Mesenchymal stem cell (in vitro differentiated cells and primary cell): ENCODE measurements at regions not wholly inside any gene's neighbourhood (a gene's known extent, or its start where the extent isn't known, plus 50 kb on each side); places are given as distances from the start of the nearest gene placed in this dataset.

Experiments
- DNase-seq: peaks from one replicate; pipeline ENCODE4 v3.0.0-alpha.2; 2013
- H2AFZ ChIP-seq: one replicate; pipeline ENCODE4 v1.6.1; 2013; ENCODE audit warnings: low read depth, mild to moderate bottlenecking, control low read depth, inconsistent platforms, low read length, moderate library complexity
- H2AK5ac ChIP-seq: 2 replicates; pipeline ENCODE4 v1.6.1; 2013; ENCODE audit warnings: low read length, moderate library complexity, mild to moderate bottlenecking, inconsistent platforms; ENCODE audit not compliant: severe bottlenecking
- H2BK120ac ChIP-seq: one replicate; pipeline ENCODE4 v1.6.1; 2013; ENCODE audit warnings: low read depth, mild to moderate bottlenecking, inconsistent platforms, low read length, moderate library complexity
- H2BK12ac ChIP-seq, 2 experiments: one replicate each; pipeline ENCODE4 v1.6.1; 2013; ENCODE audit warnings: inconsistent platforms in 2 of 2, low read length in 2 of 2, mild to moderate bottlenecking in 2 of 2, moderate library complexity in 2 of 2, control low read depth in 1 of 2
- H2BK15ac ChIP-seq: one replicate; pipeline ENCODE4 v1.6.1; 2013; ENCODE audit warnings: mild to moderate bottlenecking, low read depth, inconsistent platforms; ENCODE audit not compliant: poor library complexity, severe bottlenecking
- H2BK5ac ChIP-seq: 2 replicates; pipeline ENCODE4 v1.6.1; 2013; ENCODE audit warnings: low read depth, mild to moderate bottlenecking, low read length, control low read depth, inconsistent platforms; ENCODE audit not compliant: poor library complexity, severe bottlenecking
- H3K14ac ChIP-seq, 2 experiments: one replicate each; pipeline ENCODE4 v1.6.1; 2013; ENCODE audit warnings: inconsistent platforms in 2 of 2, low read length in 2 of 2, control low read depth in 1 of 2, mild to moderate bottlenecking in 1 of 2, moderate library complexity in 1 of 2
- H3K18ac ChIP-seq, 2 experiments: one replicate each; pipeline ENCODE4 v1.6.1; 2013; ENCODE audit warnings: inconsistent platforms in 2 of 2, low read length in 2 of 2, control low read depth in 1 of 2, low read depth in 1 of 2, mild to moderate bottlenecking in 1 of 2
- H3K23ac ChIP-seq, 2 experiments: one replicate each; pipeline ENCODE4 v1.6.1; 2013; ENCODE audit warnings: inconsistent platforms in 2 of 2, low read length in 2 of 2, mild to moderate bottlenecking in 2 of 2, moderate library complexity in 2 of 2, control low read depth in 1 of 2
- H3K27ac ChIP-seq: 2 replicates; pipeline ENCODE4 v1.5.1; 2013; ENCODE audit warnings: mild to moderate bottlenecking, moderate library complexity, low read length, control low read depth, inconsistent platforms; ENCODE audit not compliant: poor library complexity, severe bottlenecking
- H3K27me3 ChIP-seq, 2 experiments: 2 replicates each; pipeline versions ENCODE4 v1.6.1 to v1.7.0; 2013; ENCODE audit warnings: low read length in 2 of 2, mild to moderate bottlenecking in 2 of 2, moderate library complexity in 2 of 2, control low read depth in 1 of 2, inconsistent platforms in 1 of 2; ENCODE audit not compliant: control insufficient read depth in 1 of 2, insufficient read depth in 1 of 2
- H3K36me3 ChIP-seq, 2 experiments: 2 replicates each; pipeline versions ENCODE4 v1.6.1 to v1.7.0; 2013; ENCODE audit warnings: low read length in 2 of 2, control low read depth in 1 of 2, inconsistent platforms in 1 of 2, low read depth in 1 of 2, mild to moderate bottlenecking in 1 of 2; ENCODE audit not compliant: insufficient read depth in 2 of 2, control insufficient read depth in 1 of 2
- H3K4ac ChIP-seq, 2 experiments: one replicate each; pipeline ENCODE4 v1.6.1; 2013; ENCODE audit warnings: inconsistent platforms in 2 of 2, low read length in 2 of 2, mild to moderate bottlenecking in 2 of 2, moderate library complexity in 2 of 2, control low read depth in 1 of 2, low read depth in 1 of 2
- H3K4me1 ChIP-seq: 2 replicates; pipeline ENCODE4 v1.6.1; 2013; ENCODE audit warnings: low read depth, low read length, control low read depth; ENCODE audit not compliant: control insufficient read depth, insufficient read depth
- H3K4me2 ChIP-seq: 2 replicates; pipeline ENCODE4 v1.6.1; 2013; ENCODE audit warnings: low read length, mild to moderate bottlenecking, inconsistent platforms; ENCODE audit not compliant: poor library complexity, severe bottlenecking
- H3K4me3 ChIP-seq, 2 experiments: 2 replicates each; pipeline versions ENCODE4 v1.5.1 to v1.7.0; 2013; ENCODE audit warnings: low read length in 2 of 2, mild to moderate bottlenecking in 2 of 2, control low read depth in 1 of 2, low read depth in 1 of 2; ENCODE audit not compliant: insufficient read depth in 1 of 2
- H3K79me1 ChIP-seq: replicated peaks from 2 replicates; pipeline ENCODE4 v1.6.1; 2013; ENCODE audit warnings: mild to moderate bottlenecking, control low read depth, low read length, inconsistent platforms; ENCODE audit not compliant: poor library complexity, severe bottlenecking
- H3K9ac ChIP-seq: 2 replicates; pipeline ENCODE4 v1.7.0; 2013; ENCODE audit warnings: mild to moderate bottlenecking, low read length, moderate library complexity
- H3K9me3 ChIP-seq: 2 replicates; pipeline ENCODE4 v1.7.0; 2013; ENCODE audit warnings: mild to moderate bottlenecking, low read length; ENCODE audit not compliant: control insufficient read depth
- H4K8ac ChIP-seq: one replicate; pipeline ENCODE4 v1.6.1; 2013; ENCODE audit warnings: inconsistent platforms, mild to moderate bottlenecking, low read length, moderate library complexity
- H4K91ac ChIP-seq: one replicate; pipeline ENCODE4 v1.6.1; 2013; ENCODE audit warnings: mild to moderate bottlenecking, low read length, inconsistent platforms
- WGBS: methylation state at CpG from one replicate; pipeline ENCODE4 v1.1.7; 2013; ENCODE audit warnings: mixed read lengths; 5-methylcytosine and 5-hydroxymethylcytosine counted together

GRCh38 chr4:28373191-28373590, 1512.5 kb downstream of the STIM2 start:
- Histone ChIP-seq H3K4me3 (no peak overlapping the region), H3K9me3 (no peaks in the 10 kb centered on the region), H3K27ac (no peak overlapping the region), H2BK15ac (no peak overlapping the region), H3K27me3 (no peaks in the 10 kb centered on the region), H2BK12ac (no peak overlapping the region), H3K4ac (no peak overlapping the region), H2AK5ac (no peak overlapping the region), H3K9ac (no peak overlapping the region), H4K91ac (no peak overlapping the region), H3K18ac (no peak overlapping the region), H3K4me1 (no peaks in the 10 kb centered on the region), H3K23ac (no peak overlapping the region), H3K14ac (no peak overlapping the region), H3K4me2 (no peak overlapping the region), H2BK120ac (no peak overlapping the region), H2AFZ (no peak overlapping the region), H4K8ac (no peak overlapping the region), H3K36me3 (no peaks in the 10 kb centered on the region), H2BK5ac (no peak overlapping the region), H3K79me1 (no peaks in the 10 kb centered on the region)
- DNase-seq = no peak

DNA sequence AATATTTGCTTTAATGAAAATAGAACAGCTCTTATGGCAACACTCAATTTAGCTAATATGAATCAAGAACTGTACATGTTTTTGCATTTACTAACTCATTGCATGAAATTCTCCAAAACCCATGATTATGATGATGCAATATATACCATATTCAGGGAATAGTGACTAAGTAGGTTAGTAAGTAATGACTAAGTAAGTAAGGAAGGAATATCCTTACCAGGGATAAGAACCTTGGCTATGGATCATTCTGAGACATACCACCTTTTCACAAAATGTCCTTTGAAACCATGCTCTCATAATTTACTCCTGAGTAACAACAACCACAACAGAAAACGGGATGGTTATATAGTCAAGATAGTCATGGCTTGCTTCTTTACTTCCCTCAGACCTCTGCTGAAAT, 1513.0 kb downstream of the STIM2 start:
- no peak overlapping the region for H3K9ac ChIP-seq
- H2AK5ac ChIP-seq = no peak overlapping the region
- H2AFZ ChIP-seq = no peak overlapping the region
- no peak overlapping the region for H3K18ac ChIP-seq
- H3K9me3 ChIP-seq = no peaks in the 10 kb centered on the region
- H3K4me3 ChIP-seq = no peak overlapping the region
- H4K91ac ChIP-seq = no peak overlapping the region
- no peak overlapping the region for H2BK12ac ChIP-seq
- H3K27me3 ChIP-seq = no peaks in the 10 kb centered on the region
- no peak overlapping the region for H3K27ac ChIP-seq
- H3K4ac ChIP-seq = no peak overlapping the region
- no peak overlapping the region for H2BK5ac ChIP-seq
- no peak overlapping the region for H3K14ac ChIP-seq
- H4K8ac ChIP-seq = no peak overlapping the region
- H3K36me3 ChIP-seq = no peaks in the 10 kb centered on the region
- H2BK15ac ChIP-seq = no peak overlapping the region
- H2BK120ac ChIP-seq = no peak overlapping the region
- no peak overlapping the region for H3K4me2 ChIP-seq
- no CpG with 5 or more reads among the region's 1 CpG for WGBS
- DNase-seq = no peak
- no peaks in the 10 kb centered on the region for H3K79me1 ChIP-seq
- no peaks in the 10 kb centered on the region for H3K4me1 ChIP-seq
- no peak overlapping the region for H3K23ac ChIP-seq

DNA sequence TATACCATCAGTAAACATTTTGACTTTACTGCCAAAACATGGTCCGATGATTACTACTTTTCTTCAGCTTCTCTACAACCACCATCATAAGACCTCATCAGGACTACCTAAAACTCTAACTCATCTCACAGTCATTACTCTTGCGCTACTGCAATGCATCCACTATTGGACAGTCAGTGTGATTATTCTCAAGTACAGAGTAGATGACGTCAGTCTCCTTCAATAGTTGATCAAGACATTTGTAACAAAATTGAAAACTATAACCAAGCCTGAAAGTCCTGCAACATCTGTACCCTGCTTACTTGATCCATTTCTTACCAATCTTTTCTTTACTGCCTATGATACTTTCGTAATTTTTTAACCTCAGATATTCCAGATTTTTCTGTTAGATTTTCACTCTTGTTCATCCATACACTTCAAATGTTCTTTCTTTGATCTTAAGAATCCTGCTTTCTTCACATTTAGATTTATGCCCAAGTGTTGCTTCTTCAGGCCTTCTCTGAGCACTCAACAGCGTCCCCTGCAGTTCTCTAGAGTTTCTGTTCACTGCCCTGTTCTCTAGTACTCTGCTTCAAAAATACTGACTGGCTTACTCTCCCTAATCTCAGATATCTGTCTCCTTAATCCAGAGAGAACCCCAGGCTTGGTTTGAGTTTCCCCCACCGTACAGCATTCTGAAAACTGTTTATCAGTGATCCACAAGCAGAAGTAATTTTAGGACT, 1517.6 kb downstream of the STIM2 start:
- H3K23ac ChIP-seq = no peak overlapping the region
- no peak overlapping the region for H2BK120ac ChIP-seq
- H3K18ac ChIP-seq = no peak overlapping the region
- H4K8ac ChIP-seq = no peak overlapping the region
- H3K4me2 ChIP-seq = no peak overlapping the region
- WGBS = 76% methylated on average over 6 of the region's 6 CpGs
- no peak overlapping the region for H3K4me3 ChIP-seq
- no peaks in the 10 kb centered on the region for H3K79me1 ChIP-seq
- H3K9me3 ChIP-seq = no peaks in the 10 kb centered on the region
- no peak for DNase-seq
- no peak overlapping the region for H3K4ac ChIP-seq
- H3K27ac ChIP-seq = no peak overlapping the region
- no peaks in the 10 kb centered on the region for H3K27me3 ChIP-seq
- no peak overlapping the region for H2BK12ac ChIP-seq
- H2AFZ ChIP-seq = no peak overlapping the region
- no peak overlapping the region for H4K91ac ChIP-seq
- peak overlapping the region; percentile 10 for H3K9ac ChIP-seq
- H3K14ac ChIP-seq = no peak overlapping the region
- H3K4me1 ChIP-seq = no peaks in the 10 kb centered on the region
- no peak overlapping the region for H2BK15ac ChIP-seq
- H2AK5ac ChIP-seq = no peak overlapping the region
- no peaks in the 10 kb centered on the region for H3K36me3 ChIP-seq
- H2BK5ac ChIP-seq = no peak overlapping the region

DNA sequence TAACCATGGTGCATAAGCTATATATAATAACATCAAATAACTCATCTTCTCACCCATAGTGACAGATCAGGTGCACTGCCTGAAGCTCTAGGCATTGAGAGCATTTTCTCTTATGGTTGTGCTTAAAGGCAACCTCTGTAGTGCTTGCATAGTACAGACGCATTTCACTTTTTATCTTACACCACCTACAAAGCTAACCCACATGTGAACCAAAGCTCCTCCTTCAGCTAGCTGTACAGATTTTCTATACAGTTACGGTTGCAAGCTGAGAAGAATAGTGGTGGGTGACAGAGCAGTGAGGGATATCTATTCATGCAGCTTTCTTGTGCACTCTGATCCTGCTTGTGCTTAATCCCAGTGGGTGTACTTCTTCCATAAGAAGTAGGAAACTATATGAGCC, 1525.2 kb downstream of the STIM2 start:
- Histone ChIP-seq H4K91ac (no peak overlapping the region), H3K18ac (no peak overlapping the region), H3K27me3 (no peaks in the 10 kb centered on the region), H4K8ac (no peak overlapping the region), H2BK120ac (no peak overlapping the region), H2AK5ac (no peak overlapping the region), H3K4me3 (no peak overlapping the region), H2BK12ac (no peak overlapping the region), H3K14ac (no peak overlapping the region), H3K79me1 (no peaks in the 10 kb centered on the region), H3K9ac (no peak overlapping the region), H3K27ac (no peak overlapping the region), H3K23ac (no peak overlapping the region), H3K4me1 (no peaks in the 10 kb centered on the region), H3K4me2 (no peak overlapping the region), H2AFZ (no peak overlapping the region), H2BK15ac (no peak overlapping the region), H3K9me3 (no peaks in the 10 kb centered on the region), H2BK5ac (no peak overlapping the region), H3K4ac (no peak overlapping the region), H3K36me3 (no peaks in the 10 kb centered on the region)
- 100% methylated on average over 1 of the region's 2 CpGs for WGBS
- no peak for DNase-seq
